CMK (cell line): ENCODE measurements at regions not wholly inside any gene's neighbourhood (a gene's known extent, or its start where the extent isn't known, plus 50 kb on each side); places are given as distances from the start of the nearest gene placed in this dataset.
"Not testable (repeated sequence)": the region's sequence is repeated elsewhere in the genome, so short reads cannot be mapped to it uniquely, and the experiment has no call there.

Source experiments
- DNase-seq: peaks from one replicate; pipeline ENCODE4 v3.0.0-alpha.2; 2010; ENCODE audit warnings: low read depth

DNA sequence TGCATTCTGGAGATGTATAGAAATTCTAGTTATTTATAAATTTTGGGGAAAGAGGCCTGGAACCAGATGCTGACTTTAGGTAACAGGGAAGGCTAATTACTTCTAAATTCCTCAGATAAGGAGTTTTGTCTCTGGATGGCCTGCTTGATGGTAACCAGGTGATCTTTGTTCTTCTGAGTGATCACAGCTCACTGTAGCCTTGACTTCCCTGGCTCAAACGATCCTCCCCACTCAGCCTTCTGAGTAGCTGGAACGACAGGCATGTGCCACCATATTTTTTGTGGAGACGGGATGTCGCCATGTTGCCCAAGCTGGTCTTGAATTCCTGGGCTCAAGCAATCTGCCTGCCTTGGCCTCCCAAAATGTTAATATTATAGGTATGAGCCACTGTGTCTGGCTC is 54.4 kb upstream of the MSH6 start:
- DNase-seq: no peak

DNA sequence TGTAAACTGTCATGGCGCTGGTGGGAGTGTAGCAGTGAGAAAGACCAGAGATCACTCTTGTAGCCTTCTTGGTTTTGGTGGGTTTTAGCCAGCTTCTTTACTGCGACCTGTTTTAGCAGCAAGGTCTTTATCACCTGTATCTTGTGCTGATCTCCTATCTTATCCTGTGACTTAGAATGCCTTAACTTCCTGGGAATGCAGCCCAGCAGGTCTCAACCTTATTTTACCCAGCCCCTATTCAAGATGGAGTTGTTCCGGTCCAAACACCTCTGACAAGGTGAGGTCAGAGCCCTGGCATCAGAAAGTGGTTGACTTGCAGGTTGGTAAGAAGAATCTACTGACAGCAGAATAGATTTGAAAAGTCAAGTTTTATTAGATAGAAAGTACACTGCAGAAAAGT is 55.0 kb upstream of the MSH6 start:
- no peak for DNase-seq

DNA sequence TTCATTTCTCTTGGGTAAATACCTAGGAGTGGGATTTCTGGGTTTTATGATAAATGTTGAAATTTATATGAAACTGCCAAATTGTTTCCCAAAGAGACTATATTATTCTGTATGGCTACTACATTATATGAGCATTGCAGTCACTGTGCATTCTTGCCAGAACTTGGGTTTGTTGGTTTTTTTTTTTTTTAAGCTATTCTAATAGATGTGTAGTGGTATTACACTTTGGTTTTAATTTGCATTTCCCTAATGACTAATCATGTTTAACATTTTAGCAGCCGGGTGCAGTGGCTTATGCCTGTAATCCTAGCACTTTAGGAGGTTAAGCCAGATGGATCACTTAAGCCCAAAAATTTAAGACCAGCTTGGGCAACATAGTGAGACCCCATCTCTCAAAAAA is 56.0 kb upstream of the MSH6 start:
- not testable (repeated sequence) for DNase-seq

- DNase-seq: no peak
Measured at GRCh38 chr2:47725808-47726207, 57.1 kb upstream of the MSH6 start.

- no peak for DNase-seq
Measured at GRCh38 chr2:47724221-47724981, 58.5 kb upstream of the MSH6 start.

DNA sequence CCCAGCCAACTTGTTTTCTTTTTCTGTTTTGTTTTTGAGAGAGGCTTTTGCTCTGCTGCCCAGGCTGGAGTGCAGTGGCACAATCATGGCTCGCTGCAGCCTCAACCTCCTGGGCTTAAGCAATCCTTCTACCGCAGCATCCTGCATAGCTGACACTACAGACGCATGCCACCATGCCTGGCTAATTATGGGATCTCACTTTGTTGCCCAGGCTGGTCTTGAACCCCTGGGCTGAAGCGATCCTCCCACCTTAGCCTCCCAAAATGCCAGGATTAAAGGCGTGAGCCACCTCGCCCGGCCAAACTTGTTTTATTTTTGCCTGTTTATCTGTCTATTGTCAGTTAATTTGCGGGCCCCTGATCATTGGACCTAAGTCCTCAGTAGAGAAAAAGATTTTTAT is 61.6 kb upstream of the MSH6 start:
- DNase-seq: no peak

- no peak for DNase-seq
Measured at GRCh38 chr2:47720559-47720958, 62.4 kb upstream of the MSH6 start.

DNA sequence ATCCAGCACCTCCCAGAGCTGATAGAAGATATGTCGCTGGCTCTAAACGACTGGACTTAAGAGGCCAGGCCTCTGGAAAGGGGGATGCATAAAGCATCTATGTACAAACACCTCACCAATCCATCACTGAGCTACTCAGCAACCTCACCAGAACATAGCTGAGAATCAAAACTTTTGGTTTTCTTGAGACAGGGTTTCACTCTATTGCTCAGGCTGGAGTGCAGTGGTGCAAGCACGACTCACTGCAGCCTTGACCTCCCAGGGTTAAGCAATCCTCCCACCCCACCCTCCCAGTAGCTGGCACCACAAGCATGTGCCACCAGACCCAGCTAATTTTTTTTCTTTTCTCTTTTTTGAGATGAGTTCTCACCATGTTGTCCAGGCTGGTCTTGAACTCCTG is 62.9 kb upstream of the MSH6 start:
- DNase-seq: no peak

DNA sequence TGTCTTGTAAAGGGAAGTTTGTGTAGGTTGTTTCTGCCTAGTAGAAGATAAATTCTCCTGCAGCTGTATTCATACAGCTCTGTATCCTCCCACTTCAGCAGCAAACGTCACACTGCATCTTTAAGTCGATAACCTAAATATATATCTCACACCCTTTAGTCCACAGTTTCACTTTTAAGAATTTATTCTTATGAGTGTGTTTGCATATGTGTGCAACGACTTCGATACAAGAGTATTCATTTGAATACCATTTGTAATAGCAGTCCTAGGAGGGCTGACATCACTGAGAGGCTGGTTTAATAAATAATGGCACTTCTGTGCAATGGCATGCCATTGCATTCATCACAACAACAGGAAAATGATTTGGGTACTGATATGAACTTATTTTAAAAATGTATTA is 63.8 kb upstream of the MSH6 start:
- DNase-seq: no peak

- DNase-seq: not testable (repeated sequence)
Measured at GRCh38 chr2:47716307-47716706, 66.6 kb upstream of the MSH6 start.

DNA sequence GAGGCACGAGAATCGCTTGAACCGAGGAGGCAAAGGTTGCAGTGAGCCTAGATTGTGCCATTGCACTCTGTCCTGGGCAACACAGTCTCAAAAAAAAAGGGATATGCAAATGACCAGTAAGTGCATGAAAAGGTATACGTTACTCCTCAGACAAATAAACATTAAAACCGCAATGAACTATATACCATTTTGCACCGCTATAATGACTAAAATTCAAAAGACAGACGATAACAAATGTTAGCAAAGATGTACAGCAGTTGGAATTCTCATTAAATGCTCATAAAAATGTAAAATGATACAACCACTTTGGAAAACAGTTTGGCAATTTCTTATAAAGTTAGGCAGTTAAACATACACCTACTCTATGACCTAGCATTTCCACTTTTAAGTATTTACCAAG is 67.4 kb upstream of the MSH6 start:
- no peak for DNase-seq

DNA sequence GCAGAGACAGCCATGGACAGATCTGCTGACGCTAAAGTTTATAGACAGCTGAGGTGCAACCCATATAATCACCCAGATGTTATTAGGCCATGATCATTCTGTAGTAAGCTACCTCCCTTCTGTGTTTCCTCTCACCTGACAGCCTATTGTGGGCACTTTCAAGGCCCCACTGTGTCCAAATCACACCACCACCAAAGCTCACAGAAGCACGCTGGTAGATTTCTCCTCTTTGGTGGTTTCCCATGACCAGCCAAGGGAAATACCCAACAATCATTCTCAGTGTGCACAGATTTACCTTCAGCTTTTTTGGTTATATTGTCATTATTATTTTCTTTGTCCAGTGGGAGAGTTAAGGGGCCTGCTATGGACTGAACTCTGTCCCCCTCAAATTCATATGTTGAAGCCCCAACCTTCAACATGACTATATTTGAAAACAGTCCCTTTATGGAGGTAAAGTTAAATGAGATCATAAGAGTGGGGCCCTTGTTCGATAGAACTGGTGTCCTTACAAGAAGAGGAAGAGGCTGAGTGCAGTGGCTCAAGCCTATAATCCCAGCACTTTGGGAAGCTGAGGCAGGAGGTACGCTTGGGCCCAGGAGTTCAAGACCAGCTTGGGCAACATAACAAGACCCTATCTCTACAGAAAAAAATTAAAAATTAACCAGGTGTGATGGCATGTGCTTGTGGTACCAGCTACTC is 74.0 kb upstream of the MSH6 start:
- DNase-seq: no peak

DNA sequence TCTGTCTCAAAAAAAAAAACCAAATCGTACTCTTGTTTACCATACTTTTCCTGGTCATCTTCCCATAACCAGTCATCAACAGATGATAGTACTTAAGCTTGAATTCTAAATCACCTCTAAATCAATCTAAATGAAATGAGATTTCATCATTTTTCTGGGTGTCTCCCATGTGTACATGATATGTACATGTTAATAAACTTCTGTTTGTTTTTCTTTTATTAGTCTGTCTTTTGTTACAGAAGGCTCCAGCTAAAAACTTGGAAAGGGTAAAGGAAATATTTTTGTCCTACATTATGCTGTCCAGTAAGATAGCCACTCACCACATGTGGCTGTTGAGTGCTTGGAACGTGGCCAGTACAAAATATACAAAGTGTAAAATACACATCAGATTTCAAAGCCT is 78.7 kb upstream of the MSH6 start:
- DNase-seq: no peak

DNA sequence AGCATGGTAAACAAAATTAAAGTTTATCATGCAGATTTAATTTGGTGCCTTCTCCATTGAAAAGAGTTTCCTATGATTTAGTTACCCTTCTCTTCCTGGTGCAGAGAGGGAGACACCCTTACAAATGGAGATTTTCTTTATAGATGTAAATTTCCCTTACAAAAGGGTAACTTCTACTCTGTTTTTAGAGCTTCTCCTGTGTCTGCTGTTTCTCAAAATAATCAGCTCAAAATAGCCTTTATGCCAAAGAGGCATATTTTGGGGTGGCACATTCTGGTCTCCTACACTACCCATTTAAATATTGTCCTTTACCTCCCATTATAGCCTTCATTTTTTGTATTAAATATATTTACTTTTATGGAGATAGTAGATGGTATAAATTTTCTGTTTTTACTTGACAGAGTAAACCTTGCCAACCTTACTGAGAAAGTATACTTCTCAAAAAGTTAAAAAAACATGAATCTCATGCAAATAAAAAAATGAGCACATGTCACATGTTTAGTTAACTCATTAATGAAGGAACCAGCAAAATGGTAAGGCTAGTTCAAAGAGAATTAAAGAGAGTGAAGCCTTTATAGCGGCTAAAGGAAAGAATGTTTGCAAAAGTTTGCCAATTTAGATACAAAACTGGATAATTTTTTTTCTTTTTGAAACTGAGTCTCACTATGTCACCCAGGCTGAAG is 83.3 kb upstream of the MSH6 start:
- DNase-seq: no peak

DNA sequence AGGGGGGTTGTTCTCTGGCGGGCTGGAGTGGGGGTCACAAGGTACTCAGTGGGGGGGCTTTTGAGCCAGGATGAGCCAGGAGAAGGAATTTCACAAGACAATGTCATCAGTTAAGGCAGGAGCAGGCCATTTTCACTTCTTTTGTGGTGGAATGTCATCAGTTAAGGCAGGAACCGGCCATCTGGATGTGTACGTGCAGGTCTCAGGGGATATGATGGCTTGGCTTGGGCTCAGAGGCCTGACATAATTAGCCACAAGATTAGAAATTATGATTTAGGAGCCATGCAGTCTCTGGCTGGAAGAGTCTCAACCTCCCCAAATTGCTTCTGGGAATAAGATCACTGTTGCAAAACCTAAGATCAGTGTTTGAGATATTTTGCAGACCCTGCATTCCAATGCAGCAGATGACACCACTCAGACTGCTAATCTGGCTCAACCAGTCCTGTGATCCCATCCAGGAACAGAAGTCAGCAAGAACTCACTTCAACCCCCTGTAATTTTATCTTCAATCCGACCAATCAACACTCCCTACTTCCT is 84.4 kb upstream of the MSH6 start:
- DNase-seq: not testable (repeated sequence)

DNA sequence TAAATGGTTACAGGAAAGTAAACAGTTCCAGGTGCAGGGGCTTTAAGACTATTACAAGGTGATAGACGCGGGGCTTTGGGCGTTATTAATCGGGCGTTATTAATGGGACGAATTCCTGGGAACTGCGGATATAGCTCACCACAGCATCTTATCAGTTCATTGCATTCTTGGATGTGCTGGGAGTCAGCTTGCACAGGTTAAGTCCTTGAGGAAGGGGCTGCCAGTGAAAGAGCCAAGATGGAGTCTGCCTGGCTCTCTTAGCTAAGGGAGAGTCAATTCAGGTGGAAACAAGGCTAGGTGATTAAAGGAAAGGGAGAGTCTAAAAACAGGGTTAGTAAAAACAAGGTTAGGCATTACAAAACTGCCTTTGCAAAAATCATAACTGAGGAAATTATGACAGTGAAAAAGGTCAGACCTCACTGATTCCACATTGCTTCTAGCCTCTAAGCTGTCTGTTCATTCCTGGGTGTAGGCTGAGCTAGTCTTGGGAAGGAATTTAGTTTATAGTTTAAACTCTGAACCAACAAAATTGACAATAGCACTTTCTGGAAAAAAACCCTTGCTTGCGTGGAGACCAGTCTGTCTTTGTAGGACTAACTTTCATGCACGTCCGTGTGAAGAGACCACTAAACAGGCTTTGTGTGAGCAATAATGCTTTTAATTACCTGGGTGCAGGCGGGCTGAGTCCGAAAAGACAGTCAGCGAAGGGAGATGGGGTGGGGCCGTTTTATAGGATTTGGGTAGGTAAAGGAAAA is 85.1 kb upstream of the MSH6 start:
- DNase-seq: not testable (repeated sequence)

- no peak for DNase-seq
Measured at GRCh38 chr2:47697000-47697601, 85.8 kb upstream of the MSH6 start.

- DNase-seq: no peak
Measured at GRCh38 chr2:47696478-47696831, 86.5 kb upstream of the MSH6 start.

GRCh38 chr2:47695800-47696477 is 87.0 kb upstream of the MSH6 start:
- no peak for DNase-seq

GRCh38 chr2:47694451-47694850 is 88.5 kb upstream of the MSH6 start:
- not testable (repeated sequence) for DNase-seq

DNA sequence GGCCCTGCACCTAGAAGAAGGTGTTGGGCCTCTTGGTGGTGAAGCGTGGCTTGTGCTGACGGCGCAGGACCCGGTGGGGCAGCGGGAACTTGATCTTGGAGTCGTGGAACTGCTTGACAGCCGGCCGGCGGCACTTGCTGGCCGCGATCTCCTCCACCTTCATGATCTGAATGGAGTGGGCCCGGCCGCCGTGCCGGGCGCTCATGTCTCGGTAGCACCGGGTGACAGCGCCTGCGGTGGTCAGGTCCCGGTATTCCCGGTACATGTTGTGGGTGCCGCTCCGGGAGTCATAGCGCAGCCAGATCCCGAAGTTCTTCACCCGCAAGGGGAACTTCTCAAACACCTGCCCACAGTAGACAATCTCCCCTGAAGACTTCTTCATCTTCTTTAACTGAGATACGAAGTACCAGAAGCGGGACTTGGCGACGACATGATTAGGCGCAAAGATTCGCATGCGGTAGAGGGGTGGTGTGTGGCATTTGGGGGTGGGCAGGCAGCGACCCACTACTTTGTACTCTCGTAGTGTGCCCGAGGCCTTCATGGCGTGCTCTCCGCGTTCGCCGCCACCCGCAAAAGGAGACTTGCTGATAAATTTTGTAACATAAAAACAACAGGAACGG is 92.1 kb upstream of the MSH6 start:
- not testable (repeated sequence) for DNase-seq
